ENCODE measurements at regions not wholly inside any gene's neighbourhood (a gene's known extent, or its start where the extent isn't known, plus 50 kb on each side); places are given as distances from the start of the nearest gene placed in this dataset.

DNA sequence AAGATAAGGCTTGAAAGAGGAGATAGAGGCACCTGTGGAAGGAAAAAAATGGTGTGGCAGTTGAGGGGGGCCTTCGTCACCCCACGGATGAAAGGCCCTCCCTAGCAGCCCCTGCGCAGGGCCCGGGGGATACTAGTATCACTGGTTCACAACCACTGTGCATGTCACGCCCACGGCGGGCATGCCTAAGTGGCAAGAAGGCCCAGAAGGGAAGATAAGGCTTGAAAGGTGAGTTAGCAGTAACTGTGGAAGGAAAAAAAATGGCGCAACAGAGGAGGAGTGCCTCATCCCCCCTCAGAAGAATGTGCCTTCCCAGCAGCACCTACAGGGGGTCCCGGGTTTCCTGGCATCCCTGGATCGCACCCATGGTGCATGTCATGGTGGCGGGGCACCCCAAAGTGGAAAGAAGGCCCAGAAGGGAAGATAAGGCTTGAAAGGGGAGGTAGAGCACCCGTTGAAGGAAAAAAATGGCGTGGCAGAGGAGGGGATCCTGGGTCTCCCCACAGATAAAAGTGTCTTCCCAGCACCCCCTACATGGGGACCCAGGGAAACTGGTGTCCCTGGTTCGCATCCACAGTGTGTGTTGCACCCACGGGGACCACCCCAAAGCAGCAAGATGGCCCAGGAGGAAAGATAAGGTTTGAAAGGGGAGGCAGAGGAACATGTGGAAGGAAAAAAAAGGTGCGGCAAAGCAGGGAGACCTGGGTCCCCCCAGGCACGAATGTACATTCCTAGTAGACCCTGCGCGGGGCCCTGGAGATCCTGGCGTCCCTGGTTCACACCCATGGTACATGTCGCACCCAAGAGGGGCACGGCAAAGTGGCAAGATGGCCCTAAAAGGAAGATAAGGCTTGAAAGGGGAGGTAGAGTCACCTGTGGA is 279.2 kb downstream of the ALG10 start:
- WGBS (ENCODE audit: insufficient coverage, low coverage, low lambda C conversion rate, missing lambda C conversion rate) = 69% methylated on average over 14 of the region's 22 CpGs

DNA sequence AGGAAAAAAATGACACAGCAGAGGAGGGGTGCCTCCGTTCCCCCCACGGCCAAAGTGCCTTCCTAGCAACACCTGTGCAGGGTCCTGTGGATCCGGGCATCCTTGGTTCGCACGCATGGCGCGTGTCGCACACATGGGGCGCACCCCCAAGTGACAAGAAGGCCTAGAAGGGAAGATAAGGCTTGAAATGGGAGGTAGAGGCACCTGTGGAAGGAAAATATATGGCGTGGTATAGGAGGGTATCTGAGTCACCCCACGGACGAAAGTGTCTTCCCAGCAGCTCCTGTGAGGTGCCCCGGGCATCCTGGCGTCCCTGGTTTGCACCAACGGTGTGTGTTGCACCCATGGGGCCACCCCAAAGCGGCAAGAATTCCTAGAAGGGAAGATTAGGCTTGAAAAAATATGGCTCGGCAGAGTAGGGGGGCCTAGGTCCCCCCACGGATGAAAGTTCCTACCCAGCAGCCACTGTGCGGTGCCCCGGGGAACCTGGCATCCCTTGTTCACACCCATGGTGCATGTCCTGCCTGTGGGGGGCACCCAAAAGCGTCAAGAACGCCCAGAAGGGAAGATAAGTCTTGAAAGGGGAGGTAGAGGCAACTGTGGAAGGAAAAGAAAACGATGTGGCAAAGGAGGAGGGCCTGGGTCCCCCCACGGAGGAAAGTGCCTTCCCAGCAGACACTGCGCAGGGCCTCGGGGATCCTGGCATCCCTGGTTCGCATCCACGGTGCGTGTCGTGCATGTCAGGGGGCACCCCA is 280.0 kb downstream of the ALG10 start:
- intact Hi-C loops (cut with DNase I) = no loop called here
- 48% methylated on average over 16 of the region's 30 CpGs for WGBS (ENCODE audit: insufficient coverage, low coverage, low lambda C conversion rate, missing lambda C conversion rate)
- DNase-seq = peak in 1 of 3 donors; percentile 41
- H3K27ac ChIP-seq = no peak overlapping the region
- no peak for ATAC-seq
- H3K36me3 ChIP-seq = no peaks in the 10 kb centered on the region
- no peaks in the 10 kb centered on the region for H3K9me3 ChIP-seq
- no peak overlapping the region for H3K4me3 ChIP-seq
- no peaks in the 10 kb centered on the region for H3K27me3 ChIP-seq
- TF ChIP-seq, protein P1, sequence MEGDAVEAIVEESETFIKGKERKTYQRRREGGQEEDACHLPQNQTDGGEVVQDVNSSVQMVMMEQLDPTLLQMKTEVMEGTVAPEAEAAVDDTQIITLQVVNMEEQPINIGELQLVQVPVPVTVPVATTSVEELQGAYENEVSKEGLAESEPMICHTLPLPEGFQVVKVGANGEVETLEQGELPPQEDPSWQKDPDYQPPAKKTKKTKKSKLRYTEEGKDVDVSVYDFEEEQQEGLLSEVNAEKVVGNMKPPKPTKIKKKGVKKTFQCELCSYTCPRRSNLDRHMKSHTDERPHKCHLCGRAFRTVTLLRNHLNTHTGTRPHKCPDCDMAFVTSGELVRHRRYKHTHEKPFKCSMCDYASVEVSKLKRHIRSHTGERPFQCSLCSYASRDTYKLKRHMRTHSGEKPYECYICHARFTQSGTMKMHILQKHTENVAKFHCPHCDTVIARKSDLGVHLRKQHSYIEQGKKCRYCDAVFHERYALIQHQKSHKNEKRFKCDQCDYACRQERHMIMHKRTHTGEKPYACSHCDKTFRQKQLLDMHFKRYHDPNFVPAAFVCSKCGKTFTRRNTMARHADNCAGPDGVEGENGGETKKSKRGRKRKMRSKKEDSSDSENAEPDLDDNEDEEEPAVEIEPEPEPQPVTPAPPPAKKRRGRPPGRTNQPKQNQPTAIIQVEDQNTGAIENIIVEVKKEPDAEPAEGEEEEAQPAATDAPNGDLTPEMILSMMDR (IDR thresholded peaks at IDR 0.05) = no peak
- TF ChIP-seq POLR2A (IDR thresholded peaks at IDR 0.05) = no peak
- H3K4me1 ChIP-seq = no peaks in the 10 kb centered on the region

More for the DNA sequence above, 279.2 kb downstream of the ALG10 start:
- no peak overlapping the region for H3K27ac ChIP-seq
- no peaks in the 10 kb centered on the region for H3K9me3 ChIP-seq
- intact Hi-C loops (cut with DNase I) = no loop called here
- no peaks in the 10 kb centered on the region for H3K4me1 ChIP-seq
- ATAC-seq (no peak), DNase-seq (peak in 1 of 3 donors; percentile 29)
- no peaks in the 10 kb centered on the region for H3K27me3 ChIP-seq
- no peak for TF ChIP-seq POLR2A (IDR thresholded peaks at IDR 0.05)
- no peak overlapping the region for H3K4me3 ChIP-seq
- H3K36me3 ChIP-seq = no peaks in the 10 kb centered on the region

DNA sequence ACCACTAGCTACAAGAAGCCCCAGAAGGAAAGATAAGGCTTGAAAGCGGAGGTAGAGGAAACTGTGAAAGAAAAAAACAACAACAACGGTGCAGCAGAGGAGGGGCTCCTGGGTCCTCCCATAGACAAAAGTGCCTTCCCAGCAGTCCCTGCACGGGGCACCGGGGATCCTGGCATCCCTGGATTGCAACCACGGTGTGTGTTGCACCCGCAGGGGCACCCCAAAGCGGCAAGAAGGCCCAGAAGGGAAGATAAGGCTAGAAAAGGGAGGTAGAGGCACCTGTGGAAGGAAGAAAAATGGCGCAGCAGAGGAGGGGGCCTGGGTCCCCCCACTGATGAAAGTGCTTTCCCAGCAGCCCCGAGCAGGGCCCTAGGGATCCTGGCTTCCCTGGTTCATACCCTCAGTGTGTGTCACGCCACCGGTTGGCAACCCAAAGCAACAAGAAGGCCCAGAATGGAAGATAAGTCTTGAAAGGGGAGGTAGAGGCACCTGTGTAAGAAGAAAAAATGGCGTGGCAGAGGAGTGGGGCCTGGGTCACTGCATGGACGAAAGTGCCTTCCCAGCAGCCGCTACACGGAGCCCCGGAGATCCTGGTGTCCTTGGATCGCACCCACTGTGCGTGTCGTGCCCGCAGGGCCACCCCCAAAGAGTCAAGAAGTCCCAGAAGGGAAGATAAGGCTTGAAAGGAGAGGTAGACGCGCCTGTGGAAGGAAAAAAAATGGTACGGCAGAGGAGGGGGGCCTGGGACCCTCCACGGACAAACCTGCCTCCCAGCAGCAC is 281.0 kb downstream of the ALG10 start:
- Histone ChIP-seq H3K4me3 (no peak overlapping the region), H3K27me3 (no peaks in the 10 kb centered on the region), H3K36me3 (no peaks in the 10 kb centered on the region), H3K27ac (no peak overlapping the region), H3K4me1 (no peaks in the 10 kb centered on the region), H3K9me3 (no peaks in the 10 kb centered on the region)
- no peak for ATAC-seq
- peak in 1 of 3 donors; percentile 35 for DNase-seq
- no peak for TF ChIP-seq POLR2A (IDR thresholded peaks at IDR 0.05)
- TF ChIP-seq, protein P1 (IDR thresholded peaks at IDR 0.05) = no peak
- intact Hi-C loops (cut with DNase I) = no loop called here
- 73% methylated on average over 23 of the region's 24 CpGs for WGBS (ENCODE audit: insufficient coverage, low coverage, low lambda C conversion rate, missing lambda C conversion rate)

DNA sequence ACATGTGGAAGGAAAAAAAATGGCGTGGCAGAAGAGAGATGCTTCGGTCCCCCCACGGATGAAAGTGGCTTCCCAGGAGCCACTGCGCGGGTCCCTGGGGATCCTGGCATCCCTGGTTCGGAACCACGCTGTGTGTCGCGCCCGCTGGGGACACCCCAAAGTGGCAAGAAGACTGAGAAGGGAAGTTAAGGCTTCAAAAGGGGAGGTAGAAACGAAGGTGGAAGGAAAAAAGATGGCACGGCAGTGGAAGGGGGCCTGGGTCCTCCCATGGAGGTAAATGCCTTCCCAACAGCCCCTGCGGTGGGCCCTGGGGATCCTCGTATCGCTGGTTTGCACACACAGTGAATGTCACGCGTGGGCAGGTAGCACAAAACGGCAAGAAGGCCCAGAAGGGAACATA is 281.7 kb downstream of the ALG10 start:
- Histone ChIP-seq H3K27ac (no peak overlapping the region), H3K9me3 (no peaks in the 10 kb centered on the region), H3K4me1 (no peaks in the 10 kb centered on the region), H3K36me3 (no peaks in the 10 kb centered on the region), H3K4me3 (no peak overlapping the region), H3K27me3 (no peaks in the 10 kb centered on the region)
- ATAC-seq = no peak
- DNase-seq = no peak
- intact Hi-C loops (cut with DNase I) = no loop called here
- TF ChIP-seq, protein P1 (IDR thresholded peaks at IDR 0.05) = no peak
- no peak for TF ChIP-seq POLR2A (IDR thresholded peaks at IDR 0.05)
- 68% methylated on average over 18 of the region's 18 CpGs for WGBS (ENCODE audit: insufficient coverage, low coverage, low lambda C conversion rate, missing lambda C conversion rate)
